SK-N-MC (cell line): ENCODE measurements at regions not wholly inside any gene's neighbourhood (a gene's known extent, or its start where the extent isn't known, plus 50 kb on each side); places are given as distances from the start of the nearest gene placed in this dataset.

Experiments used
- DNase-seq: peaks from one replicate; pipeline ENCODE4 v3.0.0-alpha.2; 2011; ENCODE audit warnings: low read depth, low spot score
- H3K27ac ChIP-seq: fragments of 200-600 bp; sonication (generic); 2 replicates; pipeline ENCODE4 v1.5.1; 2016; ENCODE audit warnings: mixed run types
- H3K36me3 ChIP-seq: fragments of 200-600 bp; sonication (generic); 2 replicates; pipeline ENCODE4 v1.6.1; 2017; ENCODE audit warnings: antibody characterized with exemption, low read length, mixed read lengths; ENCODE audit not compliant: insufficient read depth
- H3K4me3 ChIP-seq: fragments of 200-600 bp; sonication (generic); 2 replicates; pipeline ENCODE4 v1.5.1; 2016
- H3K9ac ChIP-seq: fragments of 200-600 bp; sonication (generic); 2 replicates; pipeline ENCODE4 v1.8.0; 2017; ENCODE audit warnings: mixed run types, mixed read lengths; ENCODE audit not compliant: insufficient read length
- H3K9me3 ChIP-seq: fragments of 200-600 bp; sonication (generic); 2 replicates; pipeline ENCODE4 v1.6.1; 2017; ENCODE audit warnings: low read depth, mild to moderate bottlenecking, antibody characterized with exemption, low read length, moderate library complexity, mixed read lengths
- EZH2 ChIP-seq: fragments of 200-600 bp; sonication (generic); IDR thresholded peaks from one replicate; pipeline ENCODE4 v1.6.1; 2017; ENCODE audit warnings: antibody characterized with exemption
- FOXP2 ChIP-seq: optimal IDR thresholded peaks from 2 replicates; pipeline ENCODE3; 2011; ENCODE audit warnings: mild to moderate bottlenecking, moderate library complexity; ENCODE audit not compliant: insufficient read depth; ENCODE audit errors: extremely low read length, control extremely low read depth
- POLR2AphosphoS5 ChIP-seq: IDR thresholded peaks from 2 replicates; pipeline ENCODE4 v1.6.1; 2012; ENCODE audit warnings: mild to moderate bottlenecking, low read depth, low read length, borderline replicate concordance

DNA sequence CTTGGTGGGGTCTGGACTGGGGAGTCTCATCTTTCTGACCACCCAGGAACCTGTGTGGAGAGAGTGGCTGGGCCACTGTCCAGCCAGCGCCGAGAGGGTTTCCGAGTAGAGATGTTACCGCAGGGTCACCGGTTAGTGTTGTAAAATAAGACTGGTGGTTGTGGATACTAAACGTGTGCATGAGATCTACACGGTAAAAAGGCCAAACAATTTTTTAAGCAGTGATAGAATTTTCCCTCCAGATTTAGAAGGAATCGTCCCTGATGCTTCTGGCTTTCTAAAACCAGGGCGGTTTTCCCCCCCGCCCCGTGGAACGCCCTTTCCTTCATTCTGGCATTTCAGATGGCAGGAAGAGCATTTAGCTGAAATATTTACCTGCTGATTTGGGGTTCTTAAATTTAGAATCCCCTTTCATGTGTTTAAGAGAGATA, 72.6 kb upstream of the PPARA start:
- H3K4me3 ChIP-seq: peak overlapping the region; percentile 89
- DNase-seq: no peak
- peaks cover 81% of the 10 kb centered on the region for H3K36me3 ChIP-seq
- H3K9ac ChIP-seq: peak overlapping the region; percentile 100
- no peak for TF ChIP-seq FOXP2
- TF ChIP-seq EZH2: no peak
- TF ChIP-seq POLR2AphosphoS5: no peak
- H3K27ac ChIP-seq: peak overlapping the region; percentile 98
- no peaks in the 10 kb centered on the region for H3K9me3 ChIP-seq

- TF ChIP-seq POLR2AphosphoS5 (peak; percentile 27), EZH2 (no peak)
- Histone ChIP-seq H3K27ac (peak overlapping the region; percentile 98), H3K9me3 (no peaks in the 10 kb centered on the region), H3K9ac (peak overlapping the region; percentile 100), H3K4me3 (peak overlapping the region; percentile 89), H3K36me3 (peaks cover 81% of the 10 kb centered on the region)
- no peak for DNase-seq
Measured at GRCh38 chr22:46078241-46079092, 71.9 kb upstream of the PPARA start.

- Histone ChIP-seq H3K9me3 (no peaks in the 10 kb centered on the region), H3K4me3 (peak overlapping the region; percentile 89), H3K27ac (peak overlapping the region; percentile 98), H3K36me3 (peaks cover 81% of the 10 kb centered on the region), H3K9ac (peak overlapping the region; percentile 100)
- DNase-seq: no peak
- TF ChIP-seq EZH2: no peak
- TF ChIP-seq FOXP2: no peak
- no peak for TF ChIP-seq POLR2AphosphoS5
Measured at GRCh38 chr22:46079093-46079860, 71.0 kb upstream of the PPARA start.

DNA sequence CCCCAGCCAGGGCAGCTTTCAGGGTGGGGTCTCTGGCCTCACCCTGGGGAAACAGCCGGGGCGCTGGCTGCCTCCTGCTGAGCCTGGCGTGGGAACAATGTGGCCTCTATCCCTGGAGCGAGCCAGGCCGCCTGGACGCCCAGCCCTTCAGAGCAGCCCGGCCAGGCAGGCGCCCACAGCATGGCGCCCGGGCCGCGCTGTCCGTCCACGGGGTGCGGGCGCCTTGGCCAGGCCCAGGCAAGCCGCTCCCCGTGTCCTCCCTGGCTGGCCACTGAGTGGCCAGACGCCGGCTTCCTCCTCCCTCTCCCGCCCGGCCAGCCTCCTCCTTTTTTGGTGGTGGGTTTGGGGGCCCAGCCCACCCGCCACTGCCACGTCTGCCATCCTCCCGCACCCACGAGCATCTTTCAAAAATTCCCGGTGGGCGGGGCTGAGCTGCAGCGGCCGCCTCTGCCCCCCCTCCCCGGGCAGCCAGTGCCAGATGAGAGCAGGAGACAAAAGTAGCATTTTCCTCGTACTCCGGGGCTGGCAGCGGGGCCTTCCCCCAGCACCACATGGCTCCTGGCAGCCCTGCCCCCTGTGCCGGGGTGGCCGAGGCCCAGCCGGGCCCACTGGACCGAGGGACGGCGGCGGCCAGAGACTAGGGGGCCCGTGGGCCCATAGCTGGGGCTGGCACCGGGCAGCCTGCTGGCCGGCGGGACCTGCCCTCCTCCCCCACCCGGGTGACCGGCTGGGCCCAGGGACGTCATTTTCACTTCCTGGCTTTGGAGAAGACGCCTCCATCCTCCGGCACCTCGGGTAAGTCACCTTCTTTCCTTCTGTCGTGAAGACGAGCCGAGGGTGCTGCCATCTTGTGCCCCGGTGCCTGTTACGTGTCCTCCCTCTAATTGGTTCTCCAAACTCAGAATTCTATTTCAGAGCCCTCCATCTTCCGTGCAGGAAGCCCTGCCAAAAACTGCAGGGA, 70.2 kb upstream of the PPARA start:
- DNase-seq: no peak

GRCh38 chr22:46081036-46081830, 69.1 kb upstream of the PPARA start:
- DNase-seq: no peak
- H3K9ac ChIP-seq: peak overlapping the region; percentile 100

More for the DNA sequence above, 70.2 kb upstream of the PPARA start:
- Histone ChIP-seq H3K9me3 (no peaks in the 10 kb centered on the region), H3K27ac (peak overlapping the region; percentile 98), H3K36me3 (peaks cover 80% of the 10 kb centered on the region), H3K4me3 (peak overlapping the region; percentile 89), H3K9ac (peak overlapping the region; percentile 100)
- TF ChIP-seq FOXP2 (no peak), EZH2 (no peak), POLR2AphosphoS5 (no peak; the same call in 1 of the 2 replicates)

DNA sequence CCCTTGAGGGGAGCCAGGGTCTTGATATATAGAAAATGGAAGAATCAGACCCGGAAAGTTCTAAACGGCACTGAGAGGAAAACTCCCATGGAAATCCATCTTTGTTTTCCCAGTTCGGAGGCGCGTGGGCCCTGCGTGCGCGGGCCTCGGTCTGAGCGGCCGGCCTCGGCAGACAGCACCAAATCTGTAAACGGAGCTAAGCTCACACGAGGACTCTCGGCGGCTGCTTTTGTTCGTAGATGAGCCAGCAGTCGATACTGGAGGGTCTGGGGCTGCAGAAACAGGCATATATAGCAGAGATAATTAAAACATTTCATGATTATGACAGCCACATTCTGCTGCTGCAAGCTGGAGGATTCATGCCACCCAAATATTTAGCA, 68.5 kb upstream of the PPARA start:
- H3K9me3 ChIP-seq: no peaks in the 10 kb centered on the region
- peak overlapping the region; percentile 100 for H3K9ac ChIP-seq
- TF ChIP-seq EZH2 (no peak), POLR2AphosphoS5 (no peak), FOXP2 (no peak)
- H3K27ac ChIP-seq: peak overlapping the region; percentile 94
- no peak for DNase-seq
- H3K36me3 ChIP-seq: peaks cover 79% of the 10 kb centered on the region
- H3K4me3 ChIP-seq: peak overlapping the region; percentile 89

More at GRCh38 chr22:46081036-46081830, 69.1 kb upstream of the PPARA start:
- H3K4me3 ChIP-seq: peak overlapping the region; percentile 89
- peak overlapping the region; percentile 94 for H3K27ac ChIP-seq
- H3K36me3 ChIP-seq: peaks cover 80% of the 10 kb centered on the region
- TF ChIP-seq EZH2 (no peak), POLR2AphosphoS5 (no peak), FOXP2 (no peak)
- no peaks in the 10 kb centered on the region for H3K9me3 ChIP-seq

- Histone ChIP-seq H3K9me3 (no peaks in the 10 kb centered on the region), H3K9ac (peak overlapping the region; percentile 100), H3K36me3 (peaks cover 80% of the 10 kb centered on the region), H3K27ac (peak overlapping the region; percentile 94), H3K4me3 (peak overlapping the region; percentile 89)
- TF ChIP-seq EZH2: no peak
- TF ChIP-seq FOXP2: no peak
- TF ChIP-seq POLR2AphosphoS5: no peak
- DNase-seq: no peak
Measured at GRCh38 chr22:46082633-46083032, 67.7 kb upstream of the PPARA start.
